PC-3 (cell line): ENCODE measurements at regions not wholly inside any gene's neighbourhood (a gene's known extent, or its start where the extent isn't known, plus 50 kb on each side); places are given as distances from the start of the nearest gene placed in this dataset.

ENCODE experiments used
- CTCF ChIP-seq: fragments of 300-600 bp; sonication (generic); conservative IDR thresholded peaks from 2 replicates; pipeline ENCODE4 v1.5.1; 2017; ENCODE audit warnings: antibody characterized with exemption, low read depth, mild to moderate bottlenecking, low read length
- EZH2phosphoT487 ChIP-seq: fragments of 300-600 bp; sonication (generic); IDR thresholded peaks from 2 replicates; pipeline ENCODE4 v1.6.1; 2018; ENCODE audit warnings: mild to moderate bottlenecking, antibody characterized with exemption, low read length, borderline replicate concordance

GRCh38 chr4:19883841-19884240 is 367.9 kb upstream of the SLIT2 start:
- TF ChIP-seq CTCF (no peak), EZH2phosphoT487 (no peak)
